ENCODE measurements at regions not wholly inside any gene's neighbourhood (a gene's known extent, or its start where the extent isn't known, plus 50 kb on each side); places are given as distances from the start of the nearest gene placed in this dataset.

- in situ Hi-C loops (cut with HindIII; ENCODE audit: low sequenced_read_pairs), result no loop called here
- no peak for DNase-seq (ENCODE audit: low spot score)
These were observed 59.0 kb downstream of the RPS29 start for GRCh38 chr14:49527221-49527620.

- in situ Hi-C loops (cut with HindIII; ENCODE audit: low sequenced_read_pairs), result no loop called here
- DNase-seq (ENCODE audit: low spot score), result no peak
These were observed 60.1 kb downstream of the RPS29 start for GRCh38 chr14:49526101-49526500.

GRCh38 chr14:49516286-49516685 is 69.9 kb downstream of the RPS29 start:
- peak; percentile 6 for DNase-seq (ENCODE audit: low spot score)
- in situ Hi-C loops (cut with HindIII; ENCODE audit: low sequenced_read_pairs), result no loop called here

- in situ Hi-C loops (cut with HindIII; ENCODE audit: low sequenced_read_pairs), result no loop called here
- DNase-seq (ENCODE audit: low spot score), result no peak
These were observed 73.6 kb downstream of the RPS29 start for GRCh38 chr14:49512571-49512970.

- DNase-seq (ENCODE audit: low spot score), result no peak
- in situ Hi-C loops (cut with HindIII; ENCODE audit: low sequenced_read_pairs), result no loop called here
These were observed 74.0 kb downstream of the RPS29 start for GRCh38 chr14:49512147-49512551.

- in situ Hi-C loops (cut with HindIII; ENCODE audit: low sequenced_read_pairs), result no loop called here
- no peak for DNase-seq (ENCODE audit: low spot score)
These were observed 78.1 kb downstream of the RPS29 start for GRCh38 chr14:49508124-49508523.

GRCh38 chr14:49506650-49507049 is 79.5 kb downstream of the RPS29 start:
- in situ Hi-C loops (cut with HindIII; ENCODE audit: low sequenced_read_pairs), result no loop called here

GRCh38 chr14:49505041-49505766 is 81.0 kb downstream of the RPS29 start:
- in situ Hi-C loops (cut with HindIII; ENCODE audit: low sequenced_read_pairs), result no loop called here
- DNase-seq (ENCODE audit: low spot score), result no peak

More at GRCh38 chr14:49506650-49507049, 79.5 kb downstream of the RPS29 start:
- DNase-seq (ENCODE audit: low spot score), result no peak

GRCh38 chr14:49497725-49498348 is 88.3 kb downstream of the RPS29 start:
- in situ Hi-C loops (cut with HindIII; ENCODE audit: low sequenced_read_pairs), result no loop called here
- DNase-seq (ENCODE audit: low spot score), result peak; percentile 56

- DNase-seq (ENCODE audit: low spot score), result no peak
- in situ Hi-C loops (cut with HindIII; ENCODE audit: low sequenced_read_pairs), result no loop called here
These were observed 88.9 kb downstream of the RPS29 start for GRCh38 chr14:49497267-49497666.

GRCh38 chr14:49494836-49495235 is 91.3 kb downstream of the RPS29 start:
- in situ Hi-C loops (cut with HindIII; ENCODE audit: low sequenced_read_pairs), result no loop called here
- no peak for DNase-seq (ENCODE audit: low spot score)

GRCh38 chr14:49493557-49493956 is 92.6 kb downstream of the RPS29 start:
- in situ Hi-C loops (cut with HindIII; ENCODE audit: low sequenced_read_pairs), result no loop called here
- DNase-seq (ENCODE audit: low spot score), result no peak

GRCh38 chr14:49492151-49492550 is 94.0 kb downstream of the RPS29 start:
- DNase-seq (ENCODE audit: low spot score), result no peak
- in situ Hi-C loops (cut with HindIII; ENCODE audit: low sequenced_read_pairs), result no loop called here

GRCh38 chr14:49489341-49489740 is 96.8 kb downstream of the RPS29 start:
- in situ Hi-C loops (cut with HindIII; ENCODE audit: low sequenced_read_pairs), result no loop called here
- DNase-seq (ENCODE audit: low spot score), result no peak

GRCh38 chr14:49487238-49487637 is 98.9 kb downstream of the RPS29 start:
- in situ Hi-C loops (cut with HindIII; ENCODE audit: low sequenced_read_pairs), result no loop called here
- no peak for DNase-seq (ENCODE audit: low spot score)

GRCh38 chr14:49485290-49485689 is 100.9 kb downstream of the RPS29 start:
- DNase-seq (ENCODE audit: low spot score), result no peak
- in situ Hi-C loops (cut with HindIII; ENCODE audit: low sequenced_read_pairs), result no loop called here

- no peak for DNase-seq (ENCODE audit: low spot score)
- in situ Hi-C loops (cut with HindIII; ENCODE audit: low sequenced_read_pairs), result no loop called here
These were observed 102.0 kb downstream of the RPS29 start for GRCh38 chr14:49484180-49484579.

GRCh38 chr14:49483268-49483667 is 102.9 kb downstream of the RPS29 start:
- in situ Hi-C loops (cut with HindIII; ENCODE audit: low sequenced_read_pairs), result no loop called here
- no peak for DNase-seq (ENCODE audit: low spot score)

- no peak for DNase-seq (ENCODE audit: low spot score)
- in situ Hi-C loops (cut with HindIII; ENCODE audit: low sequenced_read_pairs), result no loop called here
These were observed 105.1 kb downstream of the RPS29 start for GRCh38 chr14:49480979-49481498.

- in situ Hi-C loops (cut with HindIII; ENCODE audit: low sequenced_read_pairs), result no loop called here
These were observed 106.0 kb downstream of the RPS29 start for GRCh38 chr14:49480053-49480760.

More at GRCh38 chr14:49480053-49480760, 106.0 kb downstream of the RPS29 start:
- no peak for DNase-seq (ENCODE audit: low spot score)
